Right lobe of liver (tissue), 4 donors: ENCODE measurements at regions not wholly inside any gene's neighbourhood (a gene's known extent, or its start where the extent isn't known, plus 50 kb on each side); places are given as distances from the start of the nearest gene placed in this dataset.

Experiments
- POLR2A ChIP-seq: fragments of 450-650 bp; IDR thresholded peaks from one replicate; pipeline ENCODE4 v1.6.1; 2017; ENCODE audit warnings: antibody characterized with exemption, mild to moderate bottlenecking
- TF ChIP-seq, protein P1 (sequence below), 4 donors: fragments of 200-600 bp in 3 of 4; fragments of 450-650 bp in 1 of 4; IDR thresholded peaks; one replicate each; pipeline versions ENCODE4 v1.5.1 to v1.8.0; 2016 to 2022; ENCODE audit warnings: antibody characterized with exemption in 4 of 4, mild to moderate bottlenecking in 2 of 4
- donor health status: DM: no; HTN: no; CAD: no.
- donor health status: DM: no; HTN: no; CAD: no.
- donor health status: DM: no; HTN: yes; CAD: no.

DNA sequence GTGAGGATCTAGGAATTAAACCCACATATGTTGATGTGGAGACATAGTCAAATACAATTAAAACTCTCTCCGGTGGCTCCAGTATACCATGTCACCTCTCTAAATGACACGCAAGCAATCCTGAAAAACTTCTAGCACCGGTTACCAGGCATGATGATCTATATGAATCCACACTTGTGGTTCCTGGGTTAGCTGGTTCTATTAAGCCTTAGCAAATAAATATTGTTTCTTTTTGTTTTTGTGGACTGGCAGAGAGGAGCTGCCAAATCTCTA is 104.8 kb downstream of the SEC61B start:
- TF ChIP-seq, protein P1, sequence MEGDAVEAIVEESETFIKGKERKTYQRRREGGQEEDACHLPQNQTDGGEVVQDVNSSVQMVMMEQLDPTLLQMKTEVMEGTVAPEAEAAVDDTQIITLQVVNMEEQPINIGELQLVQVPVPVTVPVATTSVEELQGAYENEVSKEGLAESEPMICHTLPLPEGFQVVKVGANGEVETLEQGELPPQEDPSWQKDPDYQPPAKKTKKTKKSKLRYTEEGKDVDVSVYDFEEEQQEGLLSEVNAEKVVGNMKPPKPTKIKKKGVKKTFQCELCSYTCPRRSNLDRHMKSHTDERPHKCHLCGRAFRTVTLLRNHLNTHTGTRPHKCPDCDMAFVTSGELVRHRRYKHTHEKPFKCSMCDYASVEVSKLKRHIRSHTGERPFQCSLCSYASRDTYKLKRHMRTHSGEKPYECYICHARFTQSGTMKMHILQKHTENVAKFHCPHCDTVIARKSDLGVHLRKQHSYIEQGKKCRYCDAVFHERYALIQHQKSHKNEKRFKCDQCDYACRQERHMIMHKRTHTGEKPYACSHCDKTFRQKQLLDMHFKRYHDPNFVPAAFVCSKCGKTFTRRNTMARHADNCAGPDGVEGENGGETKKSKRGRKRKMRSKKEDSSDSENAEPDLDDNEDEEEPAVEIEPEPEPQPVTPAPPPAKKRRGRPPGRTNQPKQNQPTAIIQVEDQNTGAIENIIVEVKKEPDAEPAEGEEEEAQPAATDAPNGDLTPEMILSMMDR (IDR thresholded peaks at IDR 0.05) = no peak
- no peak for TF ChIP-seq POLR2A
